Endothelial cell of umbilical vein (primary cell): ENCODE measurements at regions not wholly inside any gene's neighbourhood (a gene's known extent, or its start where the extent isn't known, plus 50 kb on each side); places are given as distances from the start of the nearest gene placed in this dataset.

ENCODE experiments used
- BruUV-seq: library from RNA; stranded (reverse); fragments of 400-500 nt; replicated peaks from 2 replicates; lab custom pipeline; 2021; lab: Mats Ljungman, UMichigan
- CTCF ChIA-PET: fragments of 300-600, 350-600 bp; sonication (Branson Sonifier 250); formaldehyde crosslinking; loops from one replicate; lab custom pipeline; 2021; ENCODE audit warnings: antibody characterized with exemption, inconsistent platforms; lab: Charles Lee
- POLR2A ChIA-PET: fragments of 300-600, 350-600 bp; sonication (Branson Sonifier 250); formaldehyde crosslinking; loops from one replicate; lab custom pipeline; 2021; ENCODE audit warnings: antibody characterized with exemption, inconsistent platforms; lab: Charles Lee
- DNase-seq: peaks from one replicate; pipeline ENCODE4 v3.0.0-alpha.2; 2011; ENCODE audit warnings: low read depth, low spot score
- FAIRE-seq: peaks from 2 replicates; lab custom pipeline; 2011; peaks lifted over from hg19 to GRCh38; lab: Jason Lieb, UNC
- H2AFZ ChIP-seq: 2 replicates; pipeline ENCODE4 v1.6.0; 2012; ENCODE audit warnings: low read depth, low read length, control low read depth, inconsistent platforms
- H3K27ac ChIP-seq: 2 replicates; pipeline ENCODE4 v1.5.1; 2011; ENCODE audit warnings: low read depth, mild to moderate bottlenecking, control low read depth, low read length, moderate library complexity; ENCODE audit not compliant: insufficient read depth
- H3K27me3 ChIP-seq, 2 experiments: 2 replicates each; pipeline versions ENCODE4 v1.6.0 to v1.6.1; 2011; ENCODE audit warnings: low read length in 2 of 2, mixed read lengths in 1 of 2; ENCODE audit not compliant: control insufficient read depth in 2 of 2, insufficient read depth in 2 of 2
- H3K36me3 ChIP-seq, 2 experiments: 2 replicates in 1 of 2; 3 replicates in 1 of 2; pipeline ENCODE4 v1.5.1; 2011; ENCODE audit warnings: low read length in 2 of 2, mild to moderate bottlenecking in 1 of 2, moderate library complexity in 1 of 2; ENCODE audit not compliant: control insufficient read depth in 2 of 2, insufficient read depth in 2 of 2; ENCODE audit errors: extremely low read depth in 1 of 2
- H3K4me1 ChIP-seq: 3 replicates; pipeline ENCODE4 v1.5.1; 2011; ENCODE audit warnings: mild to moderate bottlenecking, low read length; ENCODE audit not compliant: control insufficient read depth, insufficient read depth; ENCODE audit errors: extremely low read depth
- H3K4me2 ChIP-seq: 2 replicates; pipeline ENCODE4 v1.6.1; 2011; ENCODE audit warnings: low read length, control low read depth, mixed read lengths; ENCODE audit not compliant: insufficient read depth
- H3K4me3 ChIP-seq, 3 experiments: fragments of 200-600 bp in 1 of 3; sonication (generic), shearing (Covaris generic) in 1 of 3; replicated peaks in 1 of 3; 2 replicates each; pipeline ENCODE4 v1.5.1; 2011 to 2016; ENCODE audit warnings: control low read depth in 3 of 3, low read length in 3 of 3, mild to moderate bottlenecking in 2 of 3, inconsistent platforms in 1 of 3, low read depth in 1 of 3, moderate library complexity in 1 of 3; ENCODE audit not compliant: insufficient read depth in 1 of 3
- H3K79me2 ChIP-seq: 2 replicates; pipeline ENCODE4 v1.6.0; 2012; ENCODE audit warnings: low read length, inconsistent platforms; ENCODE audit not compliant: control insufficient read depth, insufficient read depth
- H3K9ac ChIP-seq: replicated peaks from 2 replicates; pipeline ENCODE3; 2011; ENCODE audit warnings: low read length, control low read depth; ENCODE audit not compliant: insufficient read depth; ENCODE audit errors: extremely low read depth
- H3K9me1 ChIP-seq: replicated peaks from 3 replicates; pipeline ENCODE4 v1.6.0; 2011; ENCODE audit warnings: mild to moderate bottlenecking, low read length; ENCODE audit not compliant: control insufficient read depth, insufficient read depth; ENCODE audit errors: extremely low read depth
- H3K9me3 ChIP-seq: replicated peaks from 2 replicates; pipeline ENCODE4 v1.5.1; 2012; ENCODE audit warnings: low read length, inconsistent platforms; ENCODE audit not compliant: control insufficient read depth, insufficient read depth
- H4K20me1 ChIP-seq: replicated peaks from 2 replicates; pipeline ENCODE3; 2011; ENCODE audit warnings: mild to moderate bottlenecking, low read length; ENCODE audit not compliant: control insufficient read depth, insufficient read depth; ENCODE audit errors: extremely low read depth
- EZH2 ChIP-seq: IDR thresholded peaks from 2 replicates; pipeline ENCODE4 v1.6.1; 2012; ENCODE audit warnings: borderline replicate concordance, low read depth, mild to moderate bottlenecking, moderate library complexity, low read length, inconsistent platforms; ENCODE audit not compliant: severe bottlenecking
- FOS ChIP-seq: IDR thresholded peaks from 2 replicates; pipeline ENCODE4 v1.6.1; 2011; ENCODE audit warnings: mild to moderate bottlenecking, low read length, moderate library complexity, borderline replicate concordance; ENCODE audit not compliant: insufficient read depth
- GATA2 ChIP-seq: IDR thresholded peaks from 2 replicates; pipeline ENCODE4 v1.7.0; 2011; ENCODE audit warnings: low read depth, mild to moderate bottlenecking, moderate library complexity, mixed read lengths, low read length; ENCODE audit not compliant: insufficient read length, insufficient read depth
- JUN ChIP-seq: IDR thresholded peaks from 2 replicates; pipeline ENCODE4 v1.6.1; 2011; ENCODE audit warnings: borderline replicate concordance, low read depth; ENCODE audit not compliant: insufficient read length, insufficient read depth
- MYC ChIP-seq: IDR thresholded peaks from one replicate; pipeline ENCODE4 v1.6.1; 2011; ENCODE audit warnings: mild to moderate bottlenecking, low read depth, low read length
- POLR2A ChIP-seq: IDR thresholded peaks from 2 replicates; pipeline ENCODE4 v1.6.1; 2012; ENCODE audit warnings: low read depth, mild to moderate bottlenecking, control low read depth, low read length
- POLR2AphosphoS5 ChIP-seq: IDR thresholded peaks from 2 replicates; pipeline ENCODE4 v1.6.1; 2012; ENCODE audit warnings: low read depth, mild to moderate bottlenecking, control low read depth, low read length, moderate library complexity; ENCODE audit not compliant: insufficient read depth
- dilution Hi-C: fragments of 300-500 bp; cut with MboI; formaldehyde crosslinking; loops from one replicate; pipeline ENCODE4 v1.15.0; 2019; ENCODE audit warnings: low sequenced_read_pairs; ENCODE audit not compliant: extremely low pct_ligation_motif_present
- intact Hi-C: fragments of 100-400 bp; cut with micrococcal nuclease; formaldehyde crosslinking; loops from one replicate; pipeline ENCODE4 v1.10.0; 2022
- TF ChIP-seq, protein P1 (sequence below): IDR thresholded peaks from 2 replicates; pipeline ENCODE4 v1.6.1; 2011; ENCODE audit not compliant: insufficient read depth, insufficient read length
- TF ChIP-seq, protein P2 (sequence below), 2 donors: IDR thresholded peaks; 1 replicate in 1 of 2; 2 replicates in 1 of 2; pipeline ENCODE4 v1.5.1; 2011; ENCODE audit warnings: low read length in 2 of 2, mild to moderate bottlenecking in 2 of 2, moderate library complexity in 2 of 2, control low read depth in 1 of 2, inconsistent platforms in 1 of 2, low read depth in 1 of 2; ENCODE audit not compliant: insufficient read depth in 1 of 2; ENCODE audit errors: extremely low read depth in 1 of 2

DNA sequence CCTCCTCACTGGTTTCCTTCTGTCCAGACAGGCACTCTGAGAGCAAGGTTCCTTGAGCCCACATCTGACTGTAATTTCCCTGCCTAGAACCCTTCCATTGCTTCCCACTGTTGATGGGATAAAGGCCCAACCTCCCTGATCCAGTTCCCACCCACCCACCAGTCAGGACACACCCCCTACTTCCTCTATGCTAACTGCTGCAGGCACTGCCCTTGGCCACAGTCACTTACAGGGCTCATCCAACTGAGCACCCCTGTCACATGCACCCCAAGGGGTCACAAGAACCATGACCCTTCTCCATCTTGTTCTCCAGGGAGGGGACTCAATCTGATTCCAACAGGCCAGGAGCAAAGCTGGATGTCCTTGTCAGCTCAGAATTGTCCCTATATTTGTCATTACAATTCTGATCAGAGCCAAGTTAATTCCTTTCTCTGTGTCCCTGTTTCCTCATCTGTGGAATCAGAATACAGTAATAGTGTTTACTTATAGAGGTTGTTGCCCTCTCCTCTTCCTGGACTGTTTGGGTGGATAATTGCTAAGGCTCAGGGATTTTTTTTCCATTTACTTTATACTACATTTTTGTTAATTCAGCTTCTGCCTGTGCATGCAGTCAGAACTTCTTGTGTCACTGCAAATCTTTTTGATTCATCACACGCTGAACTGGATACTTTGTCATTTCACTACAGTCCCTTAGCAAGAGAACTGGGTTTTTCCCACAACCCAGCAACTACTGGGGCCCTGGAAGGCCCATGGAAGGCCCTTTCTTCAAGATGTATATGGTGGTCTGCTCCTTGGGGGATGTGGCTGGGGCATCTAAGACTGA lies 105.6 kb upstream of the MAMLD1 start:
- Histone ChIP-seq H3K4me2 (no peak overlapping the region), H3K4me1 (no peaks in the 10 kb centered on the region), H3K9me1 (no peaks in the 10 kb centered on the region), H3K27ac (no peak overlapping the region), H3K4me3 (no peak overlapping the region), H3K79me2 (no peaks in the 10 kb centered on the region), H3K36me3 (no peaks in the 10 kb centered on the region), H4K20me1 (no peaks in the 10 kb centered on the region), H3K9me3 (no peaks in the 10 kb centered on the region), H2AFZ (no peak overlapping the region), H3K27me3 (no peaks in the 10 kb centered on the region), H3K9ac (no peak overlapping the region)
- dilution Hi-C loops (no loop called here), intact Hi-C loops (no loop called here)
- BruUV-seq = no TSS peak
- DNase-seq (no peak), FAIRE-seq (no peak)
- ChIA-PET CTCF (no interaction called here), POLR2A (no interaction called here)
- TF ChIP-seq JUN (no peak), FOS (no peak), MYC (no peak), POLR2AphosphoS5 (no peak), GATA2 (no peak), EZH2 (no peak), POLR2A (no peak)
- TF ChIP-seq, protein P1, sequence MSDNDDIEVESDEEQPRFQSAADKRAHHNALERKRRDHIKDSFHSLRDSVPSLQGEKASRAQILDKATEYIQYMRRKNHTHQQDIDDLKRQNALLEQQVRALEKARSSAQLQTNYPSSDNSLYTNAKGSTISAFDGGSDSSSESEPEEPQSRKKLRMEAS = no peak
- TF ChIP-seq, protein P2, sequence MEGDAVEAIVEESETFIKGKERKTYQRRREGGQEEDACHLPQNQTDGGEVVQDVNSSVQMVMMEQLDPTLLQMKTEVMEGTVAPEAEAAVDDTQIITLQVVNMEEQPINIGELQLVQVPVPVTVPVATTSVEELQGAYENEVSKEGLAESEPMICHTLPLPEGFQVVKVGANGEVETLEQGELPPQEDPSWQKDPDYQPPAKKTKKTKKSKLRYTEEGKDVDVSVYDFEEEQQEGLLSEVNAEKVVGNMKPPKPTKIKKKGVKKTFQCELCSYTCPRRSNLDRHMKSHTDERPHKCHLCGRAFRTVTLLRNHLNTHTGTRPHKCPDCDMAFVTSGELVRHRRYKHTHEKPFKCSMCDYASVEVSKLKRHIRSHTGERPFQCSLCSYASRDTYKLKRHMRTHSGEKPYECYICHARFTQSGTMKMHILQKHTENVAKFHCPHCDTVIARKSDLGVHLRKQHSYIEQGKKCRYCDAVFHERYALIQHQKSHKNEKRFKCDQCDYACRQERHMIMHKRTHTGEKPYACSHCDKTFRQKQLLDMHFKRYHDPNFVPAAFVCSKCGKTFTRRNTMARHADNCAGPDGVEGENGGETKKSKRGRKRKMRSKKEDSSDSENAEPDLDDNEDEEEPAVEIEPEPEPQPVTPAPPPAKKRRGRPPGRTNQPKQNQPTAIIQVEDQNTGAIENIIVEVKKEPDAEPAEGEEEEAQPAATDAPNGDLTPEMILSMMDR (IDR thresholded peaks at IDR 0.05; ENCODE audit: extremely low read depth in 1 of 2, insufficient read depth in 1 of 2, low read depth in 1 of 2, low read length in 2 of 2) = no peak
